ENCODE measurements at regions not wholly inside any gene's neighbourhood (a gene's known extent, or its start where the extent isn't known, plus 50 kb on each side); places are given as distances from the start of the nearest gene placed in this dataset.

GRCh38 chr1:81190003-81190402 is 610.7 kb upstream of the ADGRL2 start:
- no peak for TF ChIP-seq CTCF (IDR thresholded peaks at IDR 0.05)
- TF ChIP-seq POLR2A (IDR thresholded peaks at IDR 0.05) = no peak

Measured in right lobe of liver (tissue), 4 donors.